NCI-H1436 treated with DMSO at 0.1 percent for 48 hours (cell line): ENCODE measurements at regions not wholly inside any gene's neighbourhood (a gene's known extent, or its start where the extent isn't known, plus 50 kb on each side); places are given as distances from the start of the nearest gene placed in this dataset.
"Not testable (repeated sequence)": the region's sequence is repeated elsewhere in the genome, so short reads cannot be mapped to it uniquely, and the experiment has no call there.

ENCODE experiments used
- DNase-seq: peaks from one replicate; lab custom pipeline; 2025; lab: John Stamatoyannopoulos, UW

DNA sequence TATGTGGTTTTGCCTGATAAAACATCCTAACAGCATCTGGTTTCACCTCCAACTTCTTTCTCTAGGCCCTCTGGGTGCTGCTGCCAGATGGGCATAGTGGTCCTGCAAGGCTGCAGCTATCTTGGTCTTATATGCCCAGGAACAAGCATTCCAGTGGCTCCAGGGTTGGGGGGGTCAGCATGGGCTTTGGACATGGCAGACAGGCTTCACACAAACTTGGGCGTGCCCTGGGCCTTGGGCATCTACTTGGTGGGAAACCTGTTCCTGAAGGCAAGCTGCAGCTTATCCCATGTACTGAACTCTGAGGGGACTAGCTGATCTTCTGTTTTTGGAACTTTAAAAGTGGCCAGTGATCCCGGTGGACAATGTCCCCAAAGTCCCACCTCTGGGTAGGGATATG is 54.9 kb upstream of the ZNF678 start:
- no peak for DNase-seq

DNA sequence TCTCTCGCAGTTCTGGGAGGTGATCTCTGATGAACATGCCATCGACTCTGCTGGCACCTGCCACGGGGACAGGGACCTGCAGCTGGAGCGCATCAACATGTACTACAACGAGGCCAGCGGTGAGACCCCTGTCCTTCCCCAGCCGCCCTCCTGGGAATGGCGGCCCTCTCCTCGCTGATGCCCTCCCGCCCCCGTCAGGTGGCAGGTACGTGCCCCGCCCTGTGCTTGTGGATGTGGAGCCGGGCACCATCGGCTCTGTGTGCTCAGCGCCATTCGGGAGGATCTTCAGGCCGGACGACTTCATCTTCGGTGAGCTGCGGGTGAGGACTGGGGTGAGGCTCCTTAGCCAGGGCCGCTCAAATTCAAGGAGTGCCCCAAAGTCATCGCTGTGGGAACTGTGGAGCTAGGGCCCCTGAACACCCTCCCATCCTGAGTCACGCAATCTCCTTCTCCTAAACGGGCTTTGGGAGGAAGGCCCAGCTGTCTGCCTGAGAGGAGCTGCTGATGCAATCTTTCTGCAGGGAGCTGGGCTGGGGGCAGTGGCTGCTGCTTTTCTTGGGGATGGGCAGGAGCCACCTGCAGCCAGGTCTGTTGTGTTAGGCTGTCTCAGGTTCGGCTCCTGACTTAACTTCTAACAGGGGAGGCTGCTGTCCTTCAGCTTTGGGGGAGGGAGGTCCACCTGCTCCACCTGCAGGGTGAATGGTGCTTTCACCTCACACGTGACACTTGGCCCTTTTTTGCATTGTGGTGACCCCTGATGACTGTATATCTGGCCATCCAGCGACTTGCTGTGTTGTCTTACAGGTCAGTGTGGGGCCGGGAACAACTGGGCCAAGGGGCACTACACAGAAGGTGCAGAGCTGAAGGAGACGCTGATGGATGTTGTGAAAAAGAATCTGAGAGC is 56.6 kb upstream of the ZNF678 start:
- DNase-seq: not testable (repeated sequence)

DNA sequence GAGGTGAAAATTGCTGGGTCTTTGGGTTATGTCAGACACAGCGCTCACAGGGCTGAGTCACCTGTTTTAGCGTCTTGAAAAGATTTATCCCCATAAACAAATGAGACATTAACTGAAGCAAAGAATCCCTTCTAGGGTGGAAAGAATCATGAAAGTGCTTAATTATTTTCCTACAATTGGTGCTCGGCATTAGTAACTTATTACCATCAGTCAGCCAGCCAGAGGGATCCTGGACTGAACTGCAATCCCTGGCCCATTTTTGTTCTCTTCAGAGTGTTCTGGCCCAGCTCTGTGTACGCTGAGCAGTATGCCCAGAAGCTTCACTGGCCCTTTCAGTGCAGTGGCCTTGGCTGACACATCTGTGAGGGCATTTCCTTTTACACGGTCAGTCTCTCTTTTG is 67.3 kb upstream of the ZNF678 start:
- not testable (repeated sequence) for DNase-seq

- DNase-seq: not testable (repeated sequence)
Measured at GRCh38 chr1:227493863-227494551, 69.3 kb upstream of the ZNF678 start.

DNA sequence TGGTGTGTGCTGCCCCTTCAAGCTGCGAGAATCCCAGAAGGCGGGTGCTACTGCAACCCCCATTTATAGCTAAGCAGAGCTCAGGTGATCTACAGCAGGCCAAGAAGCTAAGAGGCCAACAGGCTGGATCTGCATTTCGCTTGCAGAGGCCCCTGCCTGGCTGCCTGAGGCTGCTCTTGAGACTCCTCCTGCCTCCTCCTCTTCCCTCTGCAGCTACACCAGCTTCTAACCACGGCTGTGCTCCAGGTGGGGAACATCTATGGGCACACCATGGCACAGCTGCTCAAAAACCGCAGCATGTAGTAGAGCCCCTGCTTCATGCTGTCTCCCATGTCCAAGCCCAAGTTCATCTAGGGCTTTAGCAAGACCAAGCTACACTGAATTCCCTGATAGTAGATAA is 72.9 kb upstream of the ZNF678 start:
- no peak for DNase-seq

- DNase-seq: no peak
Measured at GRCh38 chr1:227490001-227490400, 73.4 kb upstream of the ZNF678 start.

DNA sequence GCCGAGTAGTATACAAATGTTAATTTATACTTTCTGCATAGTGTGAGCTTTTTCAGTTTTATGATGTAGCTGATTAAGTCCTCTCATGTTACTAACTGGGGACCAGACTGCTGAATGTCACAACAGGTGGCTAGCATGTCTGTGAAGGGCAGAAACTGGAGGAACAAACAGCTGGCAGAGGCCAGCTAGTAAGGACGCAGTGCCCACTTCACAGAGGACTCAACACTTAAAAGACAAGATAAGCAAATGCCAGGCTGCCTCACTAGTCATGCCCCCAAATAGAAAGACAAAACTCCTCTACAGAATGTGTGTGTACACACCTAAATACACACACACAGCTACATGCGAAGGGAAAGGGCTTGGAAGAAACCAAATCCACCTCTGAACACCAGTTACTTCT is 73.8 kb upstream of the ZNF678 start:
- DNase-seq: no peak

DNA sequence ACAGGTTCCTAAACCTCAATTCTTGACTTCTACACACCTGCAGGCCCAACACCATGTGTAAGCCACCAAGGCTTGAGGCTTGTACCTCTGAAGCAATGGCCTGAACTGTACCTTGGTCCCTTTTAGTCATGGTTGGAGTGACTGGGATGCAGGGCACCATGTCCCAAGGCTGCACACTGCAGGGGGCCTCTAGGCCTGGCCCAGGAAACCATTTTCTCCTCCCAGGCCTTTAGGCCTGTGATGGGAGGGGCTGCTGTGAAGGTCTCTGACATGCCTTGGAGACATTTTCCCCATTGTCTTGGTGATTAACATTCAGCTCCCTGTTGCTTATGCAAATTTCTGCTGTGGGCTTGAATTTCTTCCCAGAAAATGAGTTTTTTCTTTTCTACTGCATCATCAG is 75.8 kb upstream of the ZNF678 start:
- DNase-seq: no peak

DNA sequence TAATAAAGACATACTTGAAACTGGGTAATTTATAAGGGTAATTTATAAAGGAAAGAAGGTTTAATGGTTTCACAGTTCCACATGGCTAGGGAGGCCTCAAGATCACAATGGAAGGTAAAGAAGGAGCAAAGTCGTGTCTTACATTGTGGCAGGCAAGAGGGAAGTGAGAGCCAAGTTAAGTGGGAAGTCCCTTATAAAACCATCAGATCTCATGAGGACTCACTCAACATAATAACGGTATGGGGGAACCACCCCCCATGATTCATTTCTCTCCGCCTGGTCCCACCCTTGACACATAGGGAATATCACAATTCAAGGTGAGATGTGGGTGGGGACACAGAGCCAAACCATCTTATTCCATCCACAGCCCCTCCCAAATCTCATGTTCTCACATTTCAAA is 76.8 kb upstream of the ZNF678 start:
- DNase-seq: no peak

GRCh38 chr1:227482023-227482299 is 81.4 kb upstream of the ZNF678 start:
- no peak for DNase-seq

DNA sequence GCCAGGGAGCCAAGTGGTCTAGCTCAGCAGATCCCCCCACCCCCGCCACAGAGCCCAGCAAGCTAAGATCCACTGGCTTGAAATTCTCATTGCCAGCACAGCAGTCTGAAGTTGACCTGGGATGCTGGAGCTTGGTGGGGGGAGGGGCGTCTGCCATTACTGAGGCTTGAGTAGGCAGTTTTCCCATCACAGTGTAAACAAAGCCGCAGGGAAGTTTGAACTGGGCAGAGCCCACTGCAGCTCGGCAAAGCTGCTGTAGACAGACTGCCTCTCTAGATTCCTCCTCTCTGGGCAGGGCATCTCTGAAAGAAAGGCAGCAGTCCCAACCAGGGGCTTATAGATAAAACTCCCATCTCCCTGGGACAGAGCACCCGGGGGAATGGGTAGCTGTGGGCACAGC is 89.3 kb upstream of the ZNF678 start:
- not testable (repeated sequence) for DNase-seq

DNA sequence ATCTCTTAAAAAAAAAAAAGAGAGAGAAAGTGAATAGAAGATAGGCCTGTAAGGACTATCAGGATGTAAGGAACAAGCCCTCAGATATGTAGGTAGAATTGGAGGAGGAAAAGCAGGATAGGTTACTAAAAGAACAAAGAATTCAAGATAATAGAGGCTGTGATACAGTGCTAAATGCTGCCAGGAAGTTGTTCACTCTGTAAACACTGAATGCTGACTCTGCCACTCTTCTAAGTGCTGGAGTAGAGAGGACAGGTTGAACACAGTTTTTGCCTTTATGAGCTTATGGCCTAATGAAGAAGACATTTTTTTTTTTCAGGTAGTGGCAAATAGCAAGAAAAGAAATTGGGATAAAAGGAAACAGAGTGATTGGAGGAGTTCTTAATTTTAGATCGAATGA is 90.6 kb upstream of the ZNF678 start:
- DNase-seq: no peak

- DNase-seq: no peak
Measured at GRCh38 chr1:227470688-227471087, 92.7 kb upstream of the ZNF678 start.

DNA sequence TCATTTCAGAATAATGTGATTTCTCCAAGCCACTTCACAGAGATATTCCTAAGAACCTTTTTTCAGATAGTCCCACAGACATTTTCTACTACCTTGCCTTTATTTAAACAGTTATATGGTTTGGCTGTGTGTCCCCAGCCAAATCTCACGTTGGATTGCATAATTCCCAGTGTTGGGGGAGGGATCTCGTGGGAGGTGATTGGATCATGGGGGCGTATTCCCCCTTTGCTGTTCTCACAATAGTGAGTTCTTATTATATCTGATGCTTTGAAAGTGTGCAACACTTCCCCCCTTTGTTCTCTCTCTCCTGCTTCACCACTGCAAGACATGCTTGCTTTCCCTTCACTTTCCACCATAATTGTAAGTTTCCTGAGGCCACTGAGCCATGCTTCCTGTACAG is 93.6 kb upstream of the ZNF678 start:
- no peak for DNase-seq

DNA sequence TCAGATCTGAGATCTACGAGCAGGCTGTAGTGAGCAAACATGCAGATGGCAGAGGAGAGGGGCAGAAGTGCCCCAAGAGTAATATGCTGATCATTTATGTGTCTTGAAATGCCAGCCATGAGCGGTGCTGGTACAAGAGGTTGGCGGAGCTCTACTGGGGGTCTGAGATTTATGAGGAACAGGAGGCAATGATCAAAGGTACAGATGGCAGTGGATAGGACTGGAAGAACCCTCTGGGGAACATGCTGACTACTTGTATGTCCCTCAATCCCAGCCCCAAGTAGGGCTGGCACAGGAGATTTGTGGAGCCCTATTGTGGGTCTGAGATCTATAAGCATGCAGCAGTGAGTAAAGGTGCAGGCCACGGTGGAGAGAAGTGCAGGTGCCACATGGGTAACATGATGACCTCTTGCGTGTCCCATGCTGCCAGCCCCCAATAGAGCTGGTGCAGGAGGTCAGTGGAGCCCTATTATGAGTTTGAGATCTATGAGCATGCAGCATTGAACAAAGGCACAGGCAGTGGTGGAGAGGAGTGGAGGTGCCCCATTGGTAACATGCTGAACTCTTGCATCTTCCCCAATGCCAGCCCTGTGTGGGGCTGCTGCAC is 97.2 kb upstream of the ZNF678 start:
- no peak for DNase-seq

DNA sequence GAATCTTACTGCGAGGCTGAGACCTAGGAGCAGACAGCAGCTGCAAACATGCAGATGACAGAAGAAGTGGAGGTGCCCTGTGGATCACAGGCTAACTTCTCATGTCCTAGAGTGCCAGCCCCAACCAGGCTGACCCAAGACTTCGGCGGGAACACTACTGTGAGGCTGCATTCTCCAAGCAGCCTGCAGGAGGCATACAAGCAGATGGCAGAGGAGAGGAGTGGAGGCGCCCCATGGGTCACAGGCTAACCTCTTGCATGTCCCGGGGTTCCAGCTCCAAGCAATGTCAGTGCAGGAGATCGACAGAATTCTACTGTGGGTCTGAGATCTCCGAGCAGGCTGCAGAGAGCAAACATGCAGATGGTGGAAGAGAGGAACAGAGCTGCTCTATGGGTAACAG is 98.1 kb upstream of the ZNF678 start:
- DNase-seq: no peak

- DNase-seq: no peak
Measured at GRCh38 chr1:227459977-227460376, 103.4 kb upstream of the ZNF678 start.

- DNase-seq: no peak
Measured at GRCh38 chr1:227459326-227459841, 104.0 kb upstream of the ZNF678 start.

- no peak for DNase-seq
Measured at GRCh38 chr1:227454686-227455085, 108.7 kb upstream of the ZNF678 start.

GRCh38 chr1:227453631-227454355 is 109.6 kb upstream of the ZNF678 start:
- no peak for DNase-seq

- DNase-seq: no peak
Measured at GRCh38 chr1:227451954-227452353, 111.4 kb upstream of the ZNF678 start.

- DNase-seq: no peak
Measured at GRCh38 chr1:227451057-227451456, 112.3 kb upstream of the ZNF678 start.
